Stimulated activated CD8-positive, alpha-beta memory T cell treated with anti-CD3 and anti-CD28 coated beads, Interleukin-4, amount 100 ng/mL, for 48 hours (primary cell): ENCODE measurements at regions not wholly inside any gene's neighbourhood (a gene's known extent, or its start where the extent isn't known, plus 50 kb on each side); places are given as distances from the start of the nearest gene placed in this dataset.
"Not testable (repeated sequence)": the region's sequence is repeated elsewhere in the genome, so short reads cannot be mapped to it uniquely, and the experiment has no call there.

ENCODE experiments used
- DNase-seq: peaks from one replicate; pipeline ENCODE4 v3.0.0-alpha.2; 2020

- no peak for DNase-seq
These were observed 940.7 kb upstream of the KLHL29 start for GRCh38 chr2:22444281-22444680.

- DNase-seq, result no peak
These were observed 935.3 kb upstream of the KLHL29 start for GRCh38 chr2:22449696-22450095.

GRCh38 chr2:22450831-22451230 lies 934.1 kb upstream of the KLHL29 start:
- no peak for DNase-seq

GRCh38 chr2:22454826-22455485 lies 930.0 kb upstream of the KLHL29 start:
- no peak for DNase-seq

- no peak for DNase-seq
These were observed 926.5 kb upstream of the KLHL29 start for GRCh38 chr2:22458440-22458839.

- not testable (repeated sequence) for DNase-seq
These were observed 909.9 kb upstream of the KLHL29 start for GRCh38 chr2:22475103-22475502.

GRCh38 chr2:22478329-22478728 lies 906.6 kb upstream of the KLHL29 start:
- no peak for DNase-seq

GRCh38 chr2:22481486-22482259 lies 903.3 kb upstream of the KLHL29 start:
- no peak for DNase-seq

GRCh38 chr2:22483036-22483435 lies 901.9 kb upstream of the KLHL29 start:
- no peak for DNase-seq

GRCh38 chr2:22485486-22485885 lies 899.5 kb upstream of the KLHL29 start:
- no peak for DNase-seq

GRCh38 chr2:22486343-22486742 lies 898.6 kb upstream of the KLHL29 start:
- no peak for DNase-seq

- no peak for DNase-seq
These were observed 897.9 kb upstream of the KLHL29 start for GRCh38 chr2:22487036-22487435.

GRCh38 chr2:22487541-22487940 lies 897.4 kb upstream of the KLHL29 start:
- no peak for DNase-seq

- DNase-seq, result no peak
These were observed 893.5 kb upstream of the KLHL29 start for GRCh38 chr2:22491442-22491841.

GRCh38 chr2:22494156-22494555 lies 890.8 kb upstream of the KLHL29 start:
- no peak for DNase-seq

GRCh38 chr2:22497064-22497463 lies 887.9 kb upstream of the KLHL29 start:
- no peak for DNase-seq

- DNase-seq, result no peak
These were observed 887.2 kb upstream of the KLHL29 start for GRCh38 chr2:22497789-22498188.

- DNase-seq, result no peak
These were observed 885.7 kb upstream of the KLHL29 start for GRCh38 chr2:22499082-22499839.

- DNase-seq, result no peak
These were observed 884.4 kb upstream of the KLHL29 start for GRCh38 chr2:22500555-22500935.

- DNase-seq, result no peak
These were observed 883.1 kb upstream of the KLHL29 start for GRCh38 chr2:22501851-22502250.

GRCh38 chr2:22513563-22513962 lies 871.4 kb upstream of the KLHL29 start:
- DNase-seq, result no peak

GRCh38 chr2:22517141-22517540 lies 867.8 kb upstream of the KLHL29 start:
- DNase-seq, result no peak

GRCh38 chr2:22518641-22519040 lies 866.3 kb upstream of the KLHL29 start:
- no peak for DNase-seq
